ENCODE measurements at regions not wholly inside any gene's neighbourhood (a gene's known extent, or its start where the extent isn't known, plus 50 kb on each side); places are given as distances from the start of the nearest gene placed in this dataset.
"Not testable (repeated sequence)": the region's sequence is repeated elsewhere in the genome, so short reads cannot be mapped to it uniquely, and the experiment has no call there.

DNA sequence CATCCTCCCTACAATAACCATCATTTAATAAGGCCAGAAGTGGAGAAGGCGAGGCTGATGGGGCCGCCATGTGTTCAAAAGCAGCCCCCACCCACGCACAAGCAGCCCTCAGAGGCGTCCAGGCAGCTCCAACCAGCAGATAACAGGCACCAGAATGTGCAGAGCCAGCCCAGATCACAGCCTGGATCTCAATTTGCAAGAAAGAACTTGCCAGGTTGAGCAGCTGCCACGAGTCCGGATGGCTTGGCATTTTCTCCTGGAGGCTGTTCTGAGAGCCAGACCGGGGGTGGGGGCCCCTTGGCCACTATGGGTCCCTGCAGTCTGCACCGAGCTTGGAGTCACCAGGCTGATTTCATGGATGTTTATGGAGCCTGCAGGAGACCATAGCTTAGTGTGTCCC is 338.1 kb downstream of the PREX1 start:
- DNase-seq = no peak
- 20 to 36% methylated on average over 1 to 8 of the region's 8 CpGs for WGBS, 2 donors
- H3K4me1 ChIP-seq = no peaks in the 10 kb centered on the region
- H3K36me3 ChIP-seq (replicated peaks in 1 of 2; ENCODE audit: insufficient read depth in 1 of 2, low read depth in 2 of 2) = no peaks in the 10 kb centered on the region
- H3K27ac ChIP-seq = no peak overlapping the region
- H3K27me3 ChIP-seq = no peaks in the 10 kb centered on the region
- ATAC-seq = no peak
- intact Hi-C loops (cut with DNase I) = no loop called here
- TF ChIP-seq POLR2A (IDR thresholded peaks at IDR 0.05) = no peak
- TF ChIP-seq, protein P1, sequence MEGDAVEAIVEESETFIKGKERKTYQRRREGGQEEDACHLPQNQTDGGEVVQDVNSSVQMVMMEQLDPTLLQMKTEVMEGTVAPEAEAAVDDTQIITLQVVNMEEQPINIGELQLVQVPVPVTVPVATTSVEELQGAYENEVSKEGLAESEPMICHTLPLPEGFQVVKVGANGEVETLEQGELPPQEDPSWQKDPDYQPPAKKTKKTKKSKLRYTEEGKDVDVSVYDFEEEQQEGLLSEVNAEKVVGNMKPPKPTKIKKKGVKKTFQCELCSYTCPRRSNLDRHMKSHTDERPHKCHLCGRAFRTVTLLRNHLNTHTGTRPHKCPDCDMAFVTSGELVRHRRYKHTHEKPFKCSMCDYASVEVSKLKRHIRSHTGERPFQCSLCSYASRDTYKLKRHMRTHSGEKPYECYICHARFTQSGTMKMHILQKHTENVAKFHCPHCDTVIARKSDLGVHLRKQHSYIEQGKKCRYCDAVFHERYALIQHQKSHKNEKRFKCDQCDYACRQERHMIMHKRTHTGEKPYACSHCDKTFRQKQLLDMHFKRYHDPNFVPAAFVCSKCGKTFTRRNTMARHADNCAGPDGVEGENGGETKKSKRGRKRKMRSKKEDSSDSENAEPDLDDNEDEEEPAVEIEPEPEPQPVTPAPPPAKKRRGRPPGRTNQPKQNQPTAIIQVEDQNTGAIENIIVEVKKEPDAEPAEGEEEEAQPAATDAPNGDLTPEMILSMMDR (IDR thresholded peaks at IDR 0.05) = no peak
- H3K9me3 ChIP-seq = no peaks in the 10 kb centered on the region
- H3K4me3 ChIP-seq = no peak overlapping the region

GRCh38 chr20:48489046-48489463 is 338.7 kb downstream of the PREX1 start:
- ATAC-seq = no peak
- intact Hi-C loops (cut with DNase I) = no loop called here
- Histone ChIP-seq H3K4me1 (no peaks in the 10 kb centered on the region), H3K4me3 (no peak overlapping the region), H3K9me3 (no peaks in the 10 kb centered on the region), H3K36me3 (replicated peaks in 1 of 2; ENCODE audit: insufficient read depth in 1 of 2, low read depth in 2 of 2) (no peaks in the 10 kb centered on the region), H3K27ac (no peak overlapping the region), H3K27me3 (no peaks in the 10 kb centered on the region)
- DNase-seq = no peak
- no peak for TF ChIP-seq POLR2A (IDR thresholded peaks at IDR 0.05)
- TF ChIP-seq, protein P1 (IDR thresholded peaks at IDR 0.05) = no peak
- WGBS, 2 donors = 59 to 60% methylated on average over 4 to 11 of the region's 12 CpGs

DNA sequence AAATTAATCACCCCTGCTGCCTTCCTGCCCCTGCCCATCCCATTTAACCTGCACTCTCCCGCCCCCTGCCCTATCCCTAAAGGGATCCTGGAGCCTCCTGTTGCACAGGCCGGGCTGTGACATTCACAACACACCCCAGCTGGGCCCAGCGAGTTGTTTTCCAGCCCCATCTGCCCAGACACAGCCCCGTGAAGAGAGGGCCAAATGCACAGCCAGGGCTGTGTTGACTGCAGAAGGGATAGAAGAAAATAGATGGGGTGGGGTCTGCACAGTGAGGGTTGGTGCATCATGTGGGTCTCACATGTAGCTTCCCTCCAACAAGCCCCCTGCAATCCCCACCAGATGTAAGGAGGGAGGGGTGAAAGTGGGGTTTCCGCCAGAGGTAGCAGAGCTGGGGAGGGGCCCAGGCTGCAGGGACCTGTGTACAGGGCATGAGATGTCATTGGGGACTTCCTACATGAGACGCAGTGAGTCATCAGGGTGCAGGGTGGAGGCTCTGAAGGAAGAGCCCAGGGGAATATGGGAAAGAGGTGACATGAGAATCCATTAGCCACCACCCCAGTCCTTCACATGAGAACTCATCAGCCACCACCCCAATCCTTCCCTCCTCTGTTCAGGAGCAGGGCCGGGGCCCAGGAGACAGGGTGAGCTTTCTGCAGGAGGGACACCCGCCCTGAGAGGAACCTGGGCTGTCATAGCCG is 339.3 kb downstream of the PREX1 start:
- H3K4me3 ChIP-seq; H3K36me3 ChIP-seq (replicated peaks in 1 of 2; ENCODE audit: insufficient read depth in 1 of 2, low read depth in 2 of 2); ATAC-seq; DNase-seq; H3K27me3 ChIP-seq; H3K9me3 ChIP-seq; intact Hi-C loops (cut with DNase I); H3K27ac ChIP-seq; H3K4me1 ChIP-seq: not testable (repeated sequence)
- 42 to 43% methylated on average over 7 to 9 of the region's 9 CpGs for WGBS, 2 donors

- Histone ChIP-seq H3K4me1 (no peaks in the 10 kb centered on the region), H3K27ac (no peak overlapping the region), H3K36me3 (replicated peaks in 1 of 2; ENCODE audit: insufficient read depth in 1 of 2, low read depth in 2 of 2) (no peaks in the 10 kb centered on the region), H3K4me3 (no peak overlapping the region), H3K27me3 (no peaks in the 10 kb centered on the region), H3K9me3 (no peaks in the 10 kb centered on the region)
- DNase-seq = no peak
- intact Hi-C loops (cut with DNase I) = no loop called here
- TF ChIP-seq POLR2A (IDR thresholded peaks at IDR 0.05) = no peak
- TF ChIP-seq, protein P1 (IDR thresholded peaks at IDR 0.05) = no peak
- no peak for ATAC-seq
- whole genome bisulfite sequencing, 2 donors = 40 to 41% methylated on average over 7 of the region's 7 CpGs
These were observed 341.7 kb downstream of the PREX1 start for GRCh38 chr20:48486065-48486464.

GRCh38 chr20:48485153-48485552 is 342.6 kb downstream of the PREX1 start:
- H3K27ac ChIP-seq; DNase-seq; H3K36me3 ChIP-seq (replicated peaks in 1 of 2; ENCODE audit: insufficient read depth in 1 of 2, low read depth in 2 of 2); H3K4me3 ChIP-seq; H3K9me3 ChIP-seq; H3K4me1 ChIP-seq; H3K27me3 ChIP-seq; ATAC-seq; intact Hi-C loops (cut with DNase I): not testable (repeated sequence)
- WGBS, 2 donors = 35 to 52% methylated on average over 7 of the region's 7 CpGs

All from body of pancreas (tissue), 4 donors.